IMR-90 (cell line): ENCODE measurements at regions not wholly inside any gene's neighbourhood (a gene's known extent, or its start where the extent isn't known, plus 50 kb on each side); places are given as distances from the start of the nearest gene placed in this dataset.

ENCODE experiments used
- ATAC-seq: fragments of 200-7000 bp; cut with Tn5 transposase; 2 replicates; pipeline ENCODE4 v1.9.1; 2020; ENCODE audit warnings: low read depth, mild to moderate bottlenecking, moderate library complexity
- BruUV-seq: library from RNA; stranded (reverse); fragments of 400-500 nt; replicated peaks from 2 replicates; lab custom pipeline; 2021; lab: Mats Ljungman, UMichigan
- CTCF ChIA-PET: fragments of 300-600 bp; formaldehyde crosslinking; extraction: SDS; loops from one replicate; lab custom pipeline; 2021; ENCODE audit warnings: antibody characterized with exemption; lab: Yijun Ruan, JAX
- POLR2A ChIA-PET: fragments of 300-600 bp; sonication (Branson Sonifier 250); formaldehyde crosslinking; loops from one replicate; lab custom pipeline; 2022; ENCODE audit warnings: antibody characterized with exemption; ENCODE audit not compliant: unreplicated experiment; lab: Charles Lee
- DNase-seq: peaks from one replicate; pipeline ENCODE4 v3.0.0; 2013
- H2AFZ ChIP-seq: replicated peaks from 2 replicates; pipeline ENCODE3; 2013; ENCODE audit warnings: low read length, mild to moderate bottlenecking; ENCODE audit not compliant: poor library complexity
- H2AK5ac ChIP-seq: 2 replicates; pipeline ENCODE4 v1.6.1; 2013; ENCODE audit warnings: low read depth, low read length, inconsistent platforms
- H2AK9ac ChIP-seq: replicated peaks from 2 replicates; pipeline ENCODE3; 2013; ENCODE audit warnings: mild to moderate bottlenecking, low read depth, low read length, moderate library complexity; ENCODE audit not compliant: poor library complexity
- H2BK120ac ChIP-seq: 2 replicates; pipeline ENCODE4 v1.6.1; 2013; ENCODE audit warnings: low read depth, low read length, inconsistent platforms
- H2BK15ac ChIP-seq: 3 replicates; pipeline ENCODE4 v1.6.1; 2013; ENCODE audit warnings: low read depth, low read length, inconsistent platforms
- H2BK20ac ChIP-seq: 2 replicates; pipeline ENCODE4 v1.6.1; 2013; ENCODE audit warnings: low read depth, mild to moderate bottlenecking, inconsistent platforms, low read length, moderate library complexity
- H2BK5ac ChIP-seq: 2 replicates; pipeline ENCODE4 v1.6.1; 2013; ENCODE audit warnings: mild to moderate bottlenecking, low read depth, low read length, inconsistent platforms; ENCODE audit not compliant: poor library complexity, severe bottlenecking
- H3K14ac ChIP-seq: replicated peaks from 2 replicates; pipeline ENCODE4 v1.6.1; 2013; ENCODE audit warnings: low read depth, low read length, inconsistent platforms
- H3K18ac ChIP-seq: 2 replicates; pipeline ENCODE4 v1.6.1; 2013; ENCODE audit warnings: low read depth, low read length, control low read depth
- H3K23ac ChIP-seq: 2 replicates; pipeline ENCODE4 v1.6.1; 2013; ENCODE audit warnings: low read depth, low read length, inconsistent platforms
- H3K27ac ChIP-seq: 2 replicates; pipeline ENCODE4 v1.5.1; 2013; ENCODE audit warnings: mild to moderate bottlenecking, control low read depth, low read length; ENCODE audit not compliant: insufficient read depth
- H3K27me3 ChIP-seq: 2 replicates; pipeline ENCODE4 v1.6.1; 2013; ENCODE audit warnings: low read length; ENCODE audit not compliant: control insufficient read depth, insufficient read depth
- H3K36me3 ChIP-seq: 2 replicates; pipeline ENCODE4 v1.6.1; 2013; ENCODE audit warnings: low read length, mixed read lengths; ENCODE audit not compliant: control insufficient read depth, insufficient read depth
- H3K4ac ChIP-seq: 2 replicates; pipeline ENCODE4 v1.6.1; 2013; ENCODE audit warnings: low read depth, low read length, inconsistent platforms
- H3K4me1 ChIP-seq: 2 replicates; pipeline ENCODE4 v1.6.1; 2013; ENCODE audit warnings: low read length, mixed read lengths; ENCODE audit not compliant: control insufficient read depth, insufficient read depth
- H3K4me2 ChIP-seq: 2 replicates; pipeline ENCODE4 v1.6.1; 2013; ENCODE audit warnings: low read depth, mild to moderate bottlenecking, control low read depth, low read length, moderate library complexity
- H3K4me3 ChIP-seq: 2 replicates; pipeline ENCODE4 v1.5.1; 2013; ENCODE audit warnings: low read depth, mild to moderate bottlenecking, control low read depth, low read length, moderate library complexity; ENCODE audit not compliant: insufficient read depth
- H3K56ac ChIP-seq: 2 replicates; pipeline ENCODE4 v1.6.1; 2013; ENCODE audit warnings: low read length, inconsistent platforms; ENCODE audit not compliant: insufficient read depth; ENCODE audit errors: extremely low read depth
- H3K79me1 ChIP-seq, 2 experiments: 2 replicates each; pipeline ENCODE4 v1.6.1; 2013; ENCODE audit warnings: low read length in 2 of 2, inconsistent platforms in 1 of 2, low read depth in 1 of 2
- H3K9ac ChIP-seq: 2 replicates; pipeline ENCODE4 v1.6.1; 2013; ENCODE audit warnings: low read depth, low read length, control low read depth
- H3K9me1 ChIP-seq: 2 replicates; pipeline ENCODE4 v1.6.1; 2013; ENCODE audit warnings: low read length, inconsistent platforms; ENCODE audit not compliant: insufficient read depth
- H3K9me3 ChIP-seq: 2 replicates; pipeline ENCODE4 v1.6.1; 2013; ENCODE audit warnings: low read length; ENCODE audit not compliant: control insufficient read depth, insufficient read depth
- H4K20me1 ChIP-seq: 2 replicates; pipeline ENCODE4 v1.6.1; 2013; ENCODE audit warnings: low read length, inconsistent platforms; ENCODE audit not compliant: insufficient read depth
- H4K5ac ChIP-seq: 2 replicates; pipeline ENCODE4 v1.6.1; 2013; ENCODE audit warnings: mild to moderate bottlenecking, low read depth, low read length, control low read depth
- H4K8ac ChIP-seq, 2 experiments: 2 replicates each; pipeline ENCODE4 v1.6.1; 2013; ENCODE audit warnings: low read depth in 2 of 2, low read length in 2 of 2, control low read depth in 1 of 2, inconsistent platforms in 1 of 2
- H4K91ac ChIP-seq: 2 replicates; pipeline ENCODE4 v1.6.1; 2013; ENCODE audit warnings: low read depth, low read length, inconsistent platforms; ENCODE audit not compliant: insufficient read depth
- BHLHE40 ChIP-seq: fragments of 150-350 bp; IDR thresholded peaks from 2 replicates; pipeline ENCODE4 v1.6.1; 2016; ENCODE audit warnings: mild to moderate bottlenecking, low read depth, low read length
- CEBPB ChIP-seq: IDR thresholded peaks from 2 replicates; pipeline ENCODE4 v1.6.1; 2012; ENCODE audit warnings: low read depth, low read length, improper control_type of control experiment
- CHD1 ChIP-seq: IDR thresholded peaks from 2 replicates; pipeline ENCODE4 v1.6.1; 2012; ENCODE audit warnings: low read depth, low read length, improper control_type of control experiment
- CTCF ChIP-seq: conservative IDR thresholded peaks from 2 replicates; pipeline ENCODE4 v1.5.1; 2012; ENCODE audit warnings: mild to moderate bottlenecking, low read depth, low read length, improper control_type of control experiment
- MAFK ChIP-seq: IDR thresholded peaks from 2 replicates; pipeline ENCODE4 v1.6.1; 2012; ENCODE audit warnings: low read depth, low read length, improper control_type of control experiment
- MAZ ChIP-seq: IDR thresholded peaks from 2 replicates; pipeline ENCODE4 v1.6.1; 2012; ENCODE audit warnings: low read depth, mild to moderate bottlenecking, low read length, improper control_type of control experiment, moderate library complexity, borderline replicate concordance
- MXI1 ChIP-seq: IDR thresholded peaks from 2 replicates; pipeline ENCODE4 v1.6.1; 2012; ENCODE audit warnings: low read depth, mild to moderate bottlenecking, low read length, moderate library complexity, borderline replicate concordance
- POLR2A ChIP-seq: IDR thresholded peaks from 2 replicates; pipeline ENCODE4 v1.6.1; 2012; ENCODE audit warnings: mild to moderate bottlenecking, low read depth, low read length
- RCOR1 ChIP-seq: IDR thresholded peaks from 2 replicates; pipeline ENCODE4 v1.6.1; 2012; ENCODE audit warnings: mild to moderate bottlenecking, low read length, improper control_type of control experiment; ENCODE audit not compliant: insufficient replicate concordance
- RFX5 ChIP-seq: IDR thresholded peaks from 2 replicates; pipeline ENCODE4 v1.8.0; 2012; ENCODE audit warnings: low read depth, mild to moderate bottlenecking, low read length, moderate library complexity
- SMC3 ChIP-seq: fragments of 150-350 bp; IDR thresholded peaks from 2 replicates; pipeline ENCODE4 v1.6.1; 2016; ENCODE audit warnings: low read depth, mild to moderate bottlenecking, antibody characterized with exemption, low read length, moderate library complexity
- WGBS, 2 experiments: methylation state at CpG; one replicate each; pipeline versions ENCODE4 v1.1.5 to v1.1.7; 2013; ENCODE audit warnings: missing lambda C conversion rate in 2 of 2; ENCODE audit not compliant: insufficient read length in 1 of 2; ENCODE audit errors: extremely low coverage in 2 of 2; 5-methylcytosine and 5-hydroxymethylcytosine counted together
- dilution Hi-C: fragments of 300-500 bp; cut with HindIII; formaldehyde crosslinking; loops from one replicate; pipeline ENCODE4 v1.14.3; 2018; ENCODE audit warnings: low sequenced_read_pairs; ENCODE audit not compliant: unreplicated experiment
- in situ Hi-C: fragments of 300-500 bp; cut with MboI; formaldehyde crosslinking; loops from 3 replicates; pipeline ENCODE4 v1.14.3; 2019; ENCODE audit warnings: low sequenced_read_pairs, inconsistent platforms, mixed read lengths
- intact Hi-C: fragments of 100-400 bp; cut with micrococcal nuclease; formaldehyde crosslinking; loops from 2 replicates; pipeline ENCODE4 v1.10.0; 2022

- H3K36me3 ChIP-seq = no peaks in the 10 kb centered on the region
- H3K4ac ChIP-seq = no peak overlapping the region
- no peak overlapping the region for H3K4me2 ChIP-seq
- no peaks in the 10 kb centered on the region for H3K9me1 ChIP-seq
- H3K4me1 ChIP-seq = no peaks in the 10 kb centered on the region
- H3K18ac ChIP-seq = no peak overlapping the region
- no peak overlapping the region for H4K5ac ChIP-seq
- no peaks in the 10 kb centered on the region for H3K79me1 ChIP-seq
- in situ Hi-C loops (loop anchor here (10.0 kb wide), 1 partner anchor 925 kb away; no protein-coding TSS in a partner anchor), dilution Hi-C loops (no loop called here), intact Hi-C loops (no loop called here)
- no peaks in the 10 kb centered on the region for H4K20me1 ChIP-seq
- ATAC-seq = no peak
- H3K56ac ChIP-seq = no peak overlapping the region
- H2AK9ac ChIP-seq = no peak overlapping the region
- H3K9ac ChIP-seq = no peak overlapping the region
- H2BK5ac ChIP-seq = no peak overlapping the region
- H4K91ac ChIP-seq = no peak overlapping the region
- H3K27ac ChIP-seq = no peak overlapping the region
- no CpG with 5 or more reads among the region's 1 CpG for WGBS, 2 experiments
- H2BK15ac ChIP-seq = no peak overlapping the region
- CTCF ChIA-PET = interaction anchor here (0.6 kb wide), 1 partner anchor 235 kb away, joined by 4 read pairs; no protein-coding TSS in a partner anchor
- no peak overlapping the region for H3K23ac ChIP-seq
- H2BK20ac ChIP-seq = no peak overlapping the region
- no peaks in the 10 kb centered on the region for H3K9me3 ChIP-seq
- no peak overlapping the region for H2AK5ac ChIP-seq
- no peak for TF ChIP-seq CHD1
- TF ChIP-seq POLR2A = no peak
- TF ChIP-seq MAFK = no peak
- TF ChIP-seq MXI1 = no peak
- TF ChIP-seq RCOR1 = no peak
- no peak for TF ChIP-seq RFX5
- no peak for TF ChIP-seq BHLHE40
- TF ChIP-seq CEBPB = no peak
- TF ChIP-seq SMC3 = no peak
- TF ChIP-seq MAZ = no peak
- no peak for TF ChIP-seq CTCF
- H3K14ac ChIP-seq = no peak overlapping the region
- H2BK120ac ChIP-seq = no peak overlapping the region
- no peak overlapping the region for H2AFZ ChIP-seq
- no peak for DNase-seq
- POLR2A ChIA-PET = no interaction called here
- H4K8ac ChIP-seq = no peak overlapping the region
- no peak overlapping the region for H3K4me3 ChIP-seq
- no TSS peak for BruUV-seq
- H3K27me3 ChIP-seq = no peaks in the 10 kb centered on the region
These were observed 932.1 kb upstream of the SLIT2 start for GRCh38 chr4:19319607-19320006.
